Endothelial cell of umbilical vein (primary cell): ENCODE measurements at regions not wholly inside any gene's neighbourhood (a gene's known extent, or its start where the extent isn't known, plus 50 kb on each side); places are given as distances from the start of the nearest gene placed in this dataset.
A peak's percentile ranks its signal among the peaks of the same experiment; 100 is the strongest.

Experiments used
- BruUV-seq: library from RNA; stranded (reverse); fragments of 400-500 nt; replicated peaks from 2 replicates; lab custom pipeline; 2021; lab: Mats Ljungman, UMichigan
- CTCF ChIA-PET: fragments of 300-600, 350-600 bp; sonication (Branson Sonifier 250); formaldehyde crosslinking; loops from one replicate; lab custom pipeline; 2021; ENCODE audit warnings: antibody characterized with exemption, inconsistent platforms; lab: Charles Lee
- POLR2A ChIA-PET: fragments of 300-600, 350-600 bp; sonication (Branson Sonifier 250); formaldehyde crosslinking; loops from one replicate; lab custom pipeline; 2021; ENCODE audit warnings: antibody characterized with exemption, inconsistent platforms; lab: Charles Lee
- DNase-seq: peaks from one replicate; pipeline ENCODE4 v3.0.0-alpha.2; 2011; ENCODE audit warnings: low read depth, low spot score
- FAIRE-seq: peaks from 2 replicates; lab custom pipeline; 2011; peaks lifted over from hg19 to GRCh38; lab: Jason Lieb, UNC
- H2AFZ ChIP-seq: 2 replicates; pipeline ENCODE4 v1.6.0; 2012; ENCODE audit warnings: low read depth, low read length, control low read depth, inconsistent platforms
- H3K27ac ChIP-seq: 2 replicates; pipeline ENCODE4 v1.5.1; 2011; ENCODE audit warnings: low read depth, mild to moderate bottlenecking, control low read depth, low read length, moderate library complexity; ENCODE audit not compliant: insufficient read depth
- H3K27me3 ChIP-seq, 2 experiments: 2 replicates each; pipeline versions ENCODE4 v1.6.0 to v1.6.1; 2011; ENCODE audit warnings: low read length in 2 of 2, mixed read lengths in 1 of 2; ENCODE audit not compliant: control insufficient read depth in 2 of 2, insufficient read depth in 2 of 2
- H3K36me3 ChIP-seq, 2 experiments: 2 replicates in 1 of 2; 3 replicates in 1 of 2; pipeline ENCODE4 v1.5.1; 2011; ENCODE audit warnings: low read length in 2 of 2, mild to moderate bottlenecking in 1 of 2, moderate library complexity in 1 of 2; ENCODE audit not compliant: control insufficient read depth in 2 of 2, insufficient read depth in 2 of 2; ENCODE audit errors: extremely low read depth in 1 of 2
- H3K4me1 ChIP-seq: 3 replicates; pipeline ENCODE4 v1.5.1; 2011; ENCODE audit warnings: mild to moderate bottlenecking, low read length; ENCODE audit not compliant: control insufficient read depth, insufficient read depth; ENCODE audit errors: extremely low read depth
- H3K4me2 ChIP-seq: 2 replicates; pipeline ENCODE4 v1.6.1; 2011; ENCODE audit warnings: low read length, control low read depth, mixed read lengths; ENCODE audit not compliant: insufficient read depth
- H3K4me3 ChIP-seq, 3 experiments: fragments of 200-600 bp in 1 of 3; sonication (generic), shearing (Covaris generic) in 1 of 3; replicated peaks in 1 of 3; 2 replicates each; pipeline ENCODE4 v1.5.1; 2011 to 2016; ENCODE audit warnings: control low read depth in 3 of 3, low read length in 3 of 3, mild to moderate bottlenecking in 2 of 3, inconsistent platforms in 1 of 3, low read depth in 1 of 3, moderate library complexity in 1 of 3; ENCODE audit not compliant: insufficient read depth in 1 of 3
- H3K79me2 ChIP-seq: 2 replicates; pipeline ENCODE4 v1.6.0; 2012; ENCODE audit warnings: low read length, inconsistent platforms; ENCODE audit not compliant: control insufficient read depth, insufficient read depth
- H3K9ac ChIP-seq: replicated peaks from 2 replicates; pipeline ENCODE3; 2011; ENCODE audit warnings: low read length, control low read depth; ENCODE audit not compliant: insufficient read depth; ENCODE audit errors: extremely low read depth
- H3K9me1 ChIP-seq: replicated peaks from 3 replicates; pipeline ENCODE4 v1.6.0; 2011; ENCODE audit warnings: mild to moderate bottlenecking, low read length; ENCODE audit not compliant: control insufficient read depth, insufficient read depth; ENCODE audit errors: extremely low read depth
- H3K9me3 ChIP-seq: replicated peaks from 2 replicates; pipeline ENCODE4 v1.5.1; 2012; ENCODE audit warnings: low read length, inconsistent platforms; ENCODE audit not compliant: control insufficient read depth, insufficient read depth
- H4K20me1 ChIP-seq: replicated peaks from 2 replicates; pipeline ENCODE3; 2011; ENCODE audit warnings: mild to moderate bottlenecking, low read length; ENCODE audit not compliant: control insufficient read depth, insufficient read depth; ENCODE audit errors: extremely low read depth
- EZH2 ChIP-seq: IDR thresholded peaks from 2 replicates; pipeline ENCODE4 v1.6.1; 2012; ENCODE audit warnings: borderline replicate concordance, low read depth, mild to moderate bottlenecking, moderate library complexity, low read length, inconsistent platforms; ENCODE audit not compliant: severe bottlenecking
- FOS ChIP-seq: IDR thresholded peaks from 2 replicates; pipeline ENCODE4 v1.6.1; 2011; ENCODE audit warnings: mild to moderate bottlenecking, low read length, moderate library complexity, borderline replicate concordance; ENCODE audit not compliant: insufficient read depth
- GATA2 ChIP-seq: IDR thresholded peaks from 2 replicates; pipeline ENCODE4 v1.7.0; 2011; ENCODE audit warnings: low read depth, mild to moderate bottlenecking, moderate library complexity, mixed read lengths, low read length; ENCODE audit not compliant: insufficient read length, insufficient read depth
- JUN ChIP-seq: IDR thresholded peaks from 2 replicates; pipeline ENCODE4 v1.6.1; 2011; ENCODE audit warnings: borderline replicate concordance, low read depth; ENCODE audit not compliant: insufficient read length, insufficient read depth
- MYC ChIP-seq: IDR thresholded peaks from one replicate; pipeline ENCODE4 v1.6.1; 2011; ENCODE audit warnings: mild to moderate bottlenecking, low read depth, low read length
- POLR2A ChIP-seq: IDR thresholded peaks from 2 replicates; pipeline ENCODE4 v1.6.1; 2012; ENCODE audit warnings: low read depth, mild to moderate bottlenecking, control low read depth, low read length
- POLR2AphosphoS5 ChIP-seq: IDR thresholded peaks from 2 replicates; pipeline ENCODE4 v1.6.1; 2012; ENCODE audit warnings: low read depth, mild to moderate bottlenecking, control low read depth, low read length, moderate library complexity; ENCODE audit not compliant: insufficient read depth
- dilution Hi-C: fragments of 300-500 bp; cut with MboI; formaldehyde crosslinking; loops from one replicate; pipeline ENCODE4 v1.15.0; 2019; ENCODE audit warnings: low sequenced_read_pairs; ENCODE audit not compliant: extremely low pct_ligation_motif_present
- intact Hi-C: fragments of 100-400 bp; cut with micrococcal nuclease; formaldehyde crosslinking; loops from one replicate; pipeline ENCODE4 v1.10.0; 2022
- TF ChIP-seq, protein P1 (sequence below), 2 donors: IDR thresholded peaks; 1 replicate in 1 of 2; 2 replicates in 1 of 2; pipeline ENCODE4 v1.5.1; 2011; ENCODE audit warnings: low read length in 2 of 2, mild to moderate bottlenecking in 2 of 2, moderate library complexity in 2 of 2, control low read depth in 1 of 2, inconsistent platforms in 1 of 2, low read depth in 1 of 2; ENCODE audit not compliant: insufficient read depth in 1 of 2; ENCODE audit errors: extremely low read depth in 1 of 2
- TF ChIP-seq, protein P2 (sequence below): IDR thresholded peaks from 2 replicates; pipeline ENCODE4 v1.6.1; 2011; ENCODE audit not compliant: insufficient read depth, insufficient read length

DNA sequence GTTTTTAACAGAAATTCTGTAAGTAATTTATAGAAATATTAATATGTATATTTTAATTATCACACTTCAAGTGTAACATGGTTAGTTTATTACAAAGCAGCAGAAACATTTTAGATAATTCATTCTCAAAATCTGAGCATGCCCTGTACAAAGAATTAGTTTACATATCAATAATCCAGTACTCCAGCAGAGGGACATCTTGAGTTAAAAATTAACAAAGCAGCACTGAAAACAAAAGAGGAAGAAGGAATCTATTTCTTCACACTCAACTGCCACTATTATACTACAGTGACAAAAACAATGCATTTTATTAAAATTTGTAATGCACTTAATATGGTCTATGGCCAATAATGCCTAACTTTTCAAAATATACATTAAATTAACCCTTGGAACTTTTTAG is 179.1 kb upstream of the KLHL4 start:
- POLR2A ChIA-PET, result no interaction called here
- Histone ChIP-seq H3K27me3 (no peaks in the 10 kb centered on the region), H2AFZ (no peak overlapping the region), H3K27ac (no peak overlapping the region), H3K9ac (no peak overlapping the region), H3K4me2 (no peak overlapping the region), H3K9me1 (no peaks in the 10 kb centered on the region), H3K4me1 (no peaks in the 10 kb centered on the region), H3K36me3 (no peaks in the 10 kb centered on the region), H4K20me1 (no peaks in the 10 kb centered on the region), H3K4me3 (no peak overlapping the region), H3K79me2 (no peaks in the 10 kb centered on the region), H3K9me3 (no peaks in the 10 kb centered on the region)
- dilution Hi-C loops (no loop called here), intact Hi-C loops (loop anchor here (1.0 to 2.0 kb wide), 5 partner anchors 96 to 468 kb away; partner anchors contain the start of gene KLHL4)
- CTCF ChIA-PET, result interaction anchor here (0.7 to 2.1 kb wide), 21 partner anchors 9 to 331 kb away, joined by 3 to 39 read pairs (median 4); partner anchors contain the start of gene KLHL4
- DNase-seq (peak; percentile 50), FAIRE-seq (peak; percentile 4)
- no TSS peak for BruUV-seq
- TF ChIP-seq POLR2A (no peak), JUN (no peak), POLR2AphosphoS5 (no peak), EZH2 (no peak), FOS (no peak), GATA2 (no peak), MYC (no peak)
- TF ChIP-seq, protein P1, sequence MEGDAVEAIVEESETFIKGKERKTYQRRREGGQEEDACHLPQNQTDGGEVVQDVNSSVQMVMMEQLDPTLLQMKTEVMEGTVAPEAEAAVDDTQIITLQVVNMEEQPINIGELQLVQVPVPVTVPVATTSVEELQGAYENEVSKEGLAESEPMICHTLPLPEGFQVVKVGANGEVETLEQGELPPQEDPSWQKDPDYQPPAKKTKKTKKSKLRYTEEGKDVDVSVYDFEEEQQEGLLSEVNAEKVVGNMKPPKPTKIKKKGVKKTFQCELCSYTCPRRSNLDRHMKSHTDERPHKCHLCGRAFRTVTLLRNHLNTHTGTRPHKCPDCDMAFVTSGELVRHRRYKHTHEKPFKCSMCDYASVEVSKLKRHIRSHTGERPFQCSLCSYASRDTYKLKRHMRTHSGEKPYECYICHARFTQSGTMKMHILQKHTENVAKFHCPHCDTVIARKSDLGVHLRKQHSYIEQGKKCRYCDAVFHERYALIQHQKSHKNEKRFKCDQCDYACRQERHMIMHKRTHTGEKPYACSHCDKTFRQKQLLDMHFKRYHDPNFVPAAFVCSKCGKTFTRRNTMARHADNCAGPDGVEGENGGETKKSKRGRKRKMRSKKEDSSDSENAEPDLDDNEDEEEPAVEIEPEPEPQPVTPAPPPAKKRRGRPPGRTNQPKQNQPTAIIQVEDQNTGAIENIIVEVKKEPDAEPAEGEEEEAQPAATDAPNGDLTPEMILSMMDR (IDR thresholded peaks at IDR 0.05; ENCODE audit: extremely low read depth in 1 of 2, insufficient read depth in 1 of 2, low read depth in 1 of 2, low read length in 2 of 2), result no peak
- TF ChIP-seq, protein P2, sequence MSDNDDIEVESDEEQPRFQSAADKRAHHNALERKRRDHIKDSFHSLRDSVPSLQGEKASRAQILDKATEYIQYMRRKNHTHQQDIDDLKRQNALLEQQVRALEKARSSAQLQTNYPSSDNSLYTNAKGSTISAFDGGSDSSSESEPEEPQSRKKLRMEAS, result no peak
